Right atrium auricular region (tissue), 2 donors: ENCODE measurements at regions not wholly inside any gene's neighbourhood (a gene's known extent, or its start where the extent isn't known, plus 50 kb on each side); places are given as distances from the start of the nearest gene placed in this dataset.

Source experiments
- DNase-seq: peaks from one replicate; pipeline ENCODE4 v3.0.0-alpha.2; 2019; ENCODE audit warnings: low spot score
- H3K27ac ChIP-seq, 2 donors: fragments of 200-600 bp; sonication (generic); 1 replicate in 1 of 2; 2 replicates in 1 of 2; pipeline ENCODE4 v1.5.1; 2016 to 2019
- H3K27me3 ChIP-seq, 2 donors: fragments of 200-600 bp; sonication (generic); one replicate each; pipeline versions ENCODE4 v1.5.1 to v1.6.0; 2017 to 2019
- H3K36me3 ChIP-seq: fragments of 200-600 bp; sonication (generic); one replicate; pipeline ENCODE4 v1.5.1; 2016
- H3K4me1 ChIP-seq, 2 donors: fragments of 200-600 bp; sonication (generic); one replicate each; pipeline versions ENCODE4 v1.5.1 to v1.6.0; 2017 to 2019
- H3K4me3 ChIP-seq, 2 donors: fragments of 200-600 bp; sonication (generic); 1 replicate in 1 of 2; 2 replicates in 1 of 2; pipeline ENCODE4 v1.5.1; 2017 to 2019; ENCODE audit warnings: mild to moderate bottlenecking in 1 of 2, moderate library complexity in 1 of 2
- H3K9me3 ChIP-seq, 2 donors: fragments of 200-600 bp; sonication (generic); one replicate each; pipeline ENCODE4 v1.5.1; 2019
- TF ChIP-seq, protein P1 (sequence below), 2 donors: fragments of 200-600 bp; sonication (generic); IDR thresholded peaks; one replicate each; pipeline ENCODE4 v1.5.1; 2019; ENCODE audit warnings: antibody characterized with exemption in 2 of 2

- Histone ChIP-seq H3K27me3 (no peaks in the 10 kb centered on the region), H3K36me3 (no peaks in the 10 kb centered on the region), H3K4me1 (peaks cover 0 to 19% of the 10 kb centered on the region in 2 donors), H3K9me3 (no peaks in the 10 kb centered on the region), H3K27ac (no peak overlapping the region), H3K4me3 (no peak overlapping the region)
- DNase-seq, result no peak
- TF ChIP-seq, protein P1, sequence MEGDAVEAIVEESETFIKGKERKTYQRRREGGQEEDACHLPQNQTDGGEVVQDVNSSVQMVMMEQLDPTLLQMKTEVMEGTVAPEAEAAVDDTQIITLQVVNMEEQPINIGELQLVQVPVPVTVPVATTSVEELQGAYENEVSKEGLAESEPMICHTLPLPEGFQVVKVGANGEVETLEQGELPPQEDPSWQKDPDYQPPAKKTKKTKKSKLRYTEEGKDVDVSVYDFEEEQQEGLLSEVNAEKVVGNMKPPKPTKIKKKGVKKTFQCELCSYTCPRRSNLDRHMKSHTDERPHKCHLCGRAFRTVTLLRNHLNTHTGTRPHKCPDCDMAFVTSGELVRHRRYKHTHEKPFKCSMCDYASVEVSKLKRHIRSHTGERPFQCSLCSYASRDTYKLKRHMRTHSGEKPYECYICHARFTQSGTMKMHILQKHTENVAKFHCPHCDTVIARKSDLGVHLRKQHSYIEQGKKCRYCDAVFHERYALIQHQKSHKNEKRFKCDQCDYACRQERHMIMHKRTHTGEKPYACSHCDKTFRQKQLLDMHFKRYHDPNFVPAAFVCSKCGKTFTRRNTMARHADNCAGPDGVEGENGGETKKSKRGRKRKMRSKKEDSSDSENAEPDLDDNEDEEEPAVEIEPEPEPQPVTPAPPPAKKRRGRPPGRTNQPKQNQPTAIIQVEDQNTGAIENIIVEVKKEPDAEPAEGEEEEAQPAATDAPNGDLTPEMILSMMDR (IDR thresholded peaks at IDR 0.05), result no peak
These were observed 269.4 kb upstream of the ZPLD1 start for GRCh38 chr3:102165367-102165766.

DNA sequence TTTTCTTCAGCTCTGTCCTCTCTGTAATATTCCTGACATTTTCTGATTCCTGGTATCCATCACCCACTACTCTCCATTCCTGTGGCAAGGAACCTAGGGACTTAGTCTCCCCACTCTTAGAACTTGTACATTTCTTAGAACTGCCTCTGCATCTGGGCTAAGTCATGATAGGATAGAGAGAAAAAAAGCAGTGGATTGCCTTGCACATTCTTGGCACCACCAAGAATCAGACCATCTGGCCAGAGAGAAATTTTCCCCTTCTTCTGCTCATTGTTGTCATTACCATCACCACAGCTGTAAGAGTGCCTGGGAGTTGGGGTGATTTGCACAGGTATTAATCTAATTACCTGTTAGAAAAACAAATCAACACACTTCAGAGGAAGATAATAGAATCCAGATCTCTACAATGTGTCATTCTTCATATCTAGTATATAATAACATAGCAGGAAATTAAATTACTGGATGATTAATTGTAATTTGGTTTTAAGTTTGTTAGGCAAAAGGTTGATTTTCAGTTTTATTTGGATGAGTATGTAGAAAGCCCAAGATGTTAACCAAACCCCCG lies 264.8 kb upstream of the ZPLD1 start:
- no peak for DNase-seq
- no peaks in the 10 kb centered on the region for H3K4me1 ChIP-seq
- no peak overlapping the region for H3K27ac ChIP-seq
- no peaks in the 10 kb centered on the region for H3K36me3 ChIP-seq
- H3K4me3 ChIP-seq, result no peak overlapping the region
- TF ChIP-seq, protein P1 (IDR thresholded peaks at IDR 0.05), result no peak
- H3K27me3 ChIP-seq, result no peaks in the 10 kb centered on the region
- H3K9me3 ChIP-seq, result no peaks in the 10 kb centered on the region

DNA sequence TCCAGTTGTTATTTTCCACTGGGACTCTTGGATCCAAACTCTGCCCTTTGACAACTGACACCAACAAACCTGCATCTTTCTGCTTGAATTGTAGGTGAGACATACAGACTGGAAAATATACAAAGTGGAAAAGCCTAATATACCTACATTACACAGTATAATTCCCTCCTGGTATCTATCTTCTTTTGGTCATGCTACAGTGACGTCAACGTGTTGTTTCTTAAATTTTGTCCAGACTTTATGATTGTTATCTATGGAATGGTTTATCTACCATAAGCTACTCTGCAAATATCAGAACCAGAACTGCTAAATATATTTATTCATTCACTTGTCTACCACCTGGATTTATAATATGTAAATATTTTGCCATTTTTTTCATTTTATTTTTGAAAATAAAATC lies 264.3 kb upstream of the ZPLD1 start:
- Histone ChIP-seq H3K27me3 (no peaks in the 10 kb centered on the region), H3K4me3 (no peak overlapping the region), H3K27ac (no peak overlapping the region), H3K4me1 (no peaks in the 10 kb centered on the region), H3K36me3 (no peaks in the 10 kb centered on the region), H3K9me3 (no peaks in the 10 kb centered on the region)
- TF ChIP-seq, protein P1 (IDR thresholded peaks at IDR 0.05), result no peak
- DNase-seq, result no peak

- DNase-seq, result no peak
- H3K36me3 ChIP-seq, result no peaks in the 10 kb centered on the region
- H3K9me3 ChIP-seq, result no peaks in the 10 kb centered on the region
- no peaks in the 10 kb centered on the region for H3K27me3 ChIP-seq
- H3K4me3 ChIP-seq, result no peak overlapping the region
- peaks cover 0 to 6% of the 10 kb centered on the region in 2 donors for H3K4me1 ChIP-seq
- TF ChIP-seq, protein P1 (IDR thresholded peaks at IDR 0.05), result no peak
- no peak overlapping the region for H3K27ac ChIP-seq
These were observed 260.5 kb upstream of the ZPLD1 start for GRCh38 chr3:102174312-102174712.

- Histone ChIP-seq H3K36me3 (no peaks in the 10 kb centered on the region), H3K4me1 (peaks cover 0 to 12% of the 10 kb centered on the region in 2 donors), H3K27ac (no peak overlapping the region), H3K27me3 (no peaks in the 10 kb centered on the region), H3K9me3 (no peaks in the 10 kb centered on the region), H3K4me3 (no peak overlapping the region)
- TF ChIP-seq, protein P1 (IDR thresholded peaks at IDR 0.05), result no peak
- DNase-seq, result no peak
These were observed 259.9 kb upstream of the ZPLD1 start for GRCh38 chr3:102174832-102175374.
